NCI-H1436 (cell line): ENCODE measurements at regions not wholly inside any gene's neighbourhood (a gene's known extent, or its start where the extent isn't known, plus 50 kb on each side); places are given as distances from the start of the nearest gene placed in this dataset.

Source experiments
- DNase-seq: peaks from one replicate; lab custom pipeline; 2025; lab: John Stamatoyannopoulos, UW

DNA sequence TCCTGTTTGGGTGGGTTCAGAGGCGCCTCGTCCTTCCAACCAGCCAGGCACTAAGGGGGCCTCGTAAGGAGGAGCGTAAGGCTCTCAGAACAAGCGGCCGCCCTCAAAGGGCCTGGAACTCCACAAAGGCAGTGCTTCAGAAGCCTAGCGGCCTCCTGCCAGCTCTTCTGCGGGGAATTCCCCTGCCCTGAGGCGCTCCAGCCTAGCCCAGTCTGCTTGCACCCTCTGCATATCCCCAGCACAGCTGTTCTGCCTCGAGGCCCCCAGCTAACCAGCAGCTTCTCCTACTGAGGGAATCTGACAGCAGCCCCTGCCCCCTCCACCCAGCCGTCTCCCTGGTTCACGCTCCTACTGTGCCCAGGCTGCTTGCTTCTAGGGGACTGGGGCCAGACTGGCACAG is 265.9 kb downstream of the TFCP2L1 start:
- DNase-seq, result no peak

DNA sequence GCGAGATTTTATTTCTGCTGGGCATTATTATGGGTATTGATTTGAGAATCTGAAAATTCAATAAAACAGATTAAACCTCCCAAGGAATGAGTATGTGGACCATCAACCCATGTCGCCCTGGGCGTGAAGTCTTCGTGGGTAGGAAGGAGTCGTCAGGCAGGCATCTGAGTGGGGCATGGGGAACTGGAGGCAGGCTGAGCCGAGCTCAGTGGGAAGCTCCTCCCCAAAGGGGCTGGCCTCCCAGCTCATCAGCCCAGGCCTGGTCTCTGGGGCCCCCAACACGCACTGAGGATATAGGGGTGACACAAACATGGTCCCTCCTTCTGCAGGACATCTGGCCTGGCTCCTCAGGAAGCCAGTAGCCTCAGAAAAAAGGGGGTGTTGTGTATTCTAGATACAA is 265.2 kb downstream of the TFCP2L1 start:
- no peak for DNase-seq

DNA sequence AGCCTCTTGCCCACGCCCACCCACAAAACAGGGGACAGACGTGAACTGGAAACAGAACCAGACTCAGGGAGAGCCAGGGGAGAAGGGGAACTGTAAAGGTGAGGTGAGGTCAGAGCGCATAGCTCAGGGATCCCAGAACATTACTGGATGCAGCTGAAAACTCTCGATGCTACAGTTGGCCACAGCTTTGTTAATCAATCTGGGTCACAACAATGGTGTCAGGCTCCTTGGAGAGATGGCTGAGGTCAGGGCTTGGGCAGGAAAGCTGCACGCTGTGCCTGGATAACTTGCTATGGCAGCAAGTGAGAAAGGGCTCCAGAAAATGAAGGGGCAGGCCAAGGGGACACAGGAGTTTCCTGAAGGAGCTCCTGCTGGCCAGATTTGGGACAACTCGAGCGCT is 263.3 kb downstream of the TFCP2L1 start:
- DNase-seq, result no peak

DNA sequence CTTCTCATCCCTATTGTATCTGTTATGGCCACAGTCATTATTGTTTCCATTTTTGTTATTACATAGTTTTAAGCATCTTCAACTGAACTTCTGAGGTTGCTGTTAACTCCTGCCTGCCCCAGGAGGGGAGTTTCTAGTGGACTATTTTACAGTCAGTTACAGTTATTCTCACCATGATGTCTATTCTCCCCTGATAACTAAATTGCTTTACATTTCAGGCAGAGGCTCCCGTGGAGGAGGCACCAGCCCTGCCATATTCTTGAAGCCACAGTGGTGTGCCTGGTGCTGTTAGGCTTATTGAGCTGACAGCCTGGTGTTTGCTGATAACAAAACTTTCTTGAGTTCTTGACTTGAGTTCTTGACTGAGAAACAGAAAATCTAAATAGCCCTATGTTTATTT is 256.4 kb downstream of the TFCP2L1 start:
- no peak for DNase-seq

DNA sequence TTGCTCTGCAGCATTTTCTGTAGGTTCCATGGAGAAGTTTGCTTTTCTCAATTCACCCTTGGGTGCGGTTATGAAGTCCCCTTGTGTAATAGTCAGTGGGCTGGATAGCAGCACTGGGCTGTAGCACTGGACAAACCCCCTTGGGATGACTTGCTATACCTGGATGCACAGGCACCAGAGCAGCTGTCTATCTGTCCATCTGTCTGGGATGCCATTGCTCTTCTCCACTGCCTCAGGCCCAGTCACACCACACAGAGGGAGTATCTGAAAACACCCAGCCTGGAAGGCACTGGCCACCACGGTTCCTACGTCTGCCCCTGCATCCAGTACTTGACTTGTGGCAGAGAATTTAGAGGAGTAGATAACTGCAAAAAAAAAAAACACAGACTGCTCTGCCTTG is 254.5 kb downstream of the TFCP2L1 start:
- no peak for DNase-seq

DNA sequence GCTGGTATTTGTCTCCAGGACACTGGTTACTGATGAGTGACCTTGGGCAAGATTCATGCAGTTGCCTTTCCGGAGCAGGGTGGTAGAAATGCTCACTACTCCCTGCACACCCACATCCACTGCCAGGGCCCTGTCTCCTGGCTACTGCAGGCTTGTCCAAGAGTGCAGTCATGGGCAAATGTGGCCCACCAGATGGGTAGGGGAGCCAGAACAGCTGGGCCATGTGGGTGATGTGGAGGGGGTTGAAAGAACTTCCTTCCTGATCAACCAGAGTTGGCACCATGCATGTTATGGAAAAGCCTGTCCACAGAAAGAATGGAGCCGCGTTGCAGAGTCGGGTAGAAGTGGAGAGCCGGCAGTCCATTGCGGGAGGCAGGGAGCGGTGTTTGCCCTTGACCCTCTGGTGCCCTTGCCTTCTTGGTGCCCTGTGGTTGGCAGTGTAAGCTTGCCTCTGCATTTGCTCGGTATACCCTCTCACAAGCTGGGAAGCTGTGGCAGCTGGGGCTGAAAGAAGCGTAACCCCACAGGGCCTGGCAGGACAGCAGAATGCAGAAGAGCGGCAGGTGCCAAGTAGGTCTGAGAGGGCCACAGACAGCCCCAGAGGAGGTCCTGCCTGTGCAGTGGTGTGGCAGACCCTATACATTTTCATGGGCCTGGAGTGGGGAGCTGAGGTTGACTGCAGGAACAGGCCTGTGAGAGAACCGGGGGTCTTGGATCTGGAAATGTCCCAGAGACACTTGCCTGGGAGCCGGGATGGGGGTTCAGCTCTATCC is 253.2 kb downstream of the TFCP2L1 start:
- DNase-seq, result no peak

DNA sequence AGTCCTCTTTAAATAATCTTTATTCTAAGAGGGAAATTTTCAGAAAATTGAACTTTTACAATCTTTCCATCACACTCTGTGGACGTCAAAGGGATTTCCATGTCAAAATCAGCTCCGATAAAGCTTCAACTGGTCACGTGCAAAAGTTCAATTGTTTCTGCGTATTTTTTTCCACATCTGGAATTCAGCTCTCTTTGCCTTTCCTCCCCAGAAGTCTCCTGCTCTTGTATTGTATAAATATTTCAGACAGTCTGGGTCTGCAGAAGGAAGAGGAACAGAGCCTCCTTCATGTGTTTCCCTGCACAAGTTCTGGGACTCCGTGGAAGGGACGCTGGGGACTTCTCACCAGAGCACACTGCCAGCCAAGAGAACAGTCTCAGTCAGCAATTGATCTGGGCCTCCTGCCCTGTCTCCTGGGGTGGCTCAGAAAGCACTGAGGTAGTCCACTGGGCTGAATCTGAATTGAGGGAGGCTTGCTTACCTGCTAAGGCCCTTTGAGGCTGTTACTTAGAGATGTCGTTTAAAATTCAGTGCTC is 251.5 kb downstream of the TFCP2L1 start:
- DNase-seq, result no peak

DNA sequence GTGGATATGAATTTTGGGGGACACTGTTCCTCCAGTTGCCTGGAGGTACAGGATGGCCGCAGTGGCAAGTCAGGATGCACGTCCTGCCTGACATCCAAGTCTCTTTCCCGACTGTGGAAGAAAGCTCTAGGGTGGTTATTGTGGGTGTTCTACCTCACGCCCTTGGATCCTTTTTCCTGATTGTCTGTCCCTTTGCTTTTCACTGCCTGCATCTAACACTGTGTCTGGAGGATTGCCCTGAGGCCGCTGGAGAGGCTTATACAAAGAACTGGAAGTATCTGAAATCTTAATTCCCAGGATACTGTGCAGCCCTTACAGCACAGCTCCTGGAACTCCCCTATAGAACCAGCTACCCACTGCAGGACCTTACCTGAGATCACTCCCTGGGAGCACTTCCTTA is 250.5 kb downstream of the TFCP2L1 start:
- DNase-seq, result no peak

DNA sequence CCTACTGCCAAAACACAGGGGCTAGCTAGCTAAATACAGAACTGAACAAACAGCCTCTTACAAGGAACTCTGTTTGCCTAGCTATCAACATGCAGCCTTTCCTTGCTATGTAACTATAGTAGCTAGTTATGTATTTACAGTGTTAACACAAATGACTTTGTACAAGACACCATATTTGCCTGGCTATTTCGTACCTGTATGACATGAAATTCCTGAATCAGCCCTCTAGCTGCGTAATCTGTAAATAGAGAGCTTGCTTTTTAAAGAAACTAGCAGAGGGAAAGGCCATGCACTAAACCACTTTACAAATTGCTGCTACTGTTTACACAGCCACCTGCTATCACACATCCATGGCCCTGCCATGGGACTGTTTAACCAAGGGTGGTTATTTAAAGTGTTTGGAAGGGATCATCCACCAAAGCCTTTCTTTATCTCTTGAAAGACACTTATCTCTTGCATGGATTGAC is 248.7 kb downstream of the TFCP2L1 start:
- peak; percentile 69 for DNase-seq

DNA sequence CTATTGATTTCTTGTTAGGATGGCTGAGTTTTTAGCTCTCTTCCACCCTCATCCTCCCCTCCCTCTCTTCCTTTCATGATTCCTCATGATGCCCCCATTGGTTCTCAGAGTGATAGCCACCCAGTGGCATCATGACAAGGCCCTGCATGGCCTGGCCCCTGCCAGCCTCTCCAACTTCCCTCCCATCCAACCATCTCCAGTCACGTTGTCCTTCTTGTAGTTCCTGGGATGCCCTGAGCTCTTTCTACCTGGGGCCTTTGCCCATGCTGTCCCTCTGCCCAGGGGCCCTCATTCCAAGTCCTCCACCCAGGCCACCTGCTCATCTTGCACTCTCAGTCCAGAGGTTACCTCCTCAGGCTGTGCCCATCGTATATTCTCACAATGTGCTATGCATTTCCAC is 247.5 kb downstream of the TFCP2L1 start:
- no peak for DNase-seq

DNA sequence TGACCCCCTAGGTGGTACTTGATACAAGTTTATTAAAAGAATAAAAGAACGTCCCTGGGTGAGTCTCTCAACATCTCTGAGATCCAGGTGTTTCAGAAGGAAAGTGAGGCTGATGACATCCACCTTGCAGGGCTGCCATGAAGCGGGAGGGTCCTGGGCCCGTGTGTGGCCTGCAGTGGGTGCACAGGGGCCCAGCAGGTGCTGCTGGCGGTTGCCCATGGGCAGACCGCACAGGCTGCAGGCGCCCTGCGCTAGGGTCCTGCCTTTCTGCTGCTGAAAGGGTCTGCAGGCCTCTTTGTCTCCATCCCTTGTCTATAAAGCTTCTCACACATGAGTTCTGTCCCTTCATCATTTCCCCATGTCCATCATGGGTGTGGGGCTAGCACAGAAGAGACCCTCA is 247.0 kb downstream of the TFCP2L1 start:
- no peak for DNase-seq

DNA sequence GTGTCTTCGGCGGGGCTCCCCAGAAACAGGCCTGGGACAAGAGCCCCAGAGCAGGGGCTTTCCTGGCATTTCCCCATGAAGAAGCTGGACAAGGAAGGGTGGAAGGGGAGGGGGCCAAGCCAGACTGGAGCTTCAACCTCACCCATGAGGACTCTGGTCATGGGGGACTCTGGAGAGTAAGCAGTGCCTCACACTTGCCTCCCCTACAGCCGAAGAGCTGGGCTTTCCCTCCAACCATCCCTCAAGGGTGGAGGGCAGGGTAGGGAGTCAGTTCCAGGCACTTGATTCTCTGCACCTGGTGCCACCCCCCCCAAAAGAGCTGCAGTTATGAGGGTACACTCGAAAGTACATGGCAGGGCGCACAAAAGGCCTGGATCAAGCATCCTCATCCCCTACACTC is 246.6 kb downstream of the TFCP2L1 start:
- no peak for DNase-seq

DNA sequence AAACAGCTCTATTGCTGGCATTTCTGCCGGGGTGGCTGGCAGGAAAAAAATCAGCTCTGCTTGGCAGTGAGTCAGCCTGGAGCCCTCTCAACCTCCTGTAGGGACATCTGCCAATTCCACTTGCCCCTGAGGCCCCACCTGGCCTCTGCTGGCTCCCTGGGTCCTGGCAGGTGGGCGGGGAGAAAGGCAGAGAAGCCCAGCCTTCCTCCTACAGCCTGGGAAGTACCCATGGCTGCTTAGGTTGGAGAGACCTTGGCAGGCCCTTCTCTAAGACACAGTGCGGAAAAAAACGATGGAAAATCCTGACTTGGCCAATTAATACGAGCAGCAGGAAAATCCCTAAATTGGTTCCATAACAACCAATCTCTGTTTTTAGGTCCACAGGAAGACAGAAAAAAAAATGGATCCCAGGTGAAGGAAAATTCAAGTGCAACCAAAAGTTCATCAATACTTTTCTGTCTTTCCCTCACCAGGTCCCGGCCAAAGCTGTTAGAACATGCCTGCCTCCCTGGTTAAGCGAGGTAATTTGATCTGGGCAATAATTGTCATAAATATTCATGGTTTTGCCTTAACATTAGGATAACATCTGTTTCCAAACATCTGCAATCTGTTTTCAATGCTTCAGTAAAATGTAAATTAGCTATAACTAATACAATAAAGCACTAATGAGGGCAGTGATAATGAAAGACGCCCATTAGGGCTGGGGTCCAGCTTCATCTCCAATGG is 245.9 kb downstream of the TFCP2L1 start:
- DNase-seq, result no peak

DNA sequence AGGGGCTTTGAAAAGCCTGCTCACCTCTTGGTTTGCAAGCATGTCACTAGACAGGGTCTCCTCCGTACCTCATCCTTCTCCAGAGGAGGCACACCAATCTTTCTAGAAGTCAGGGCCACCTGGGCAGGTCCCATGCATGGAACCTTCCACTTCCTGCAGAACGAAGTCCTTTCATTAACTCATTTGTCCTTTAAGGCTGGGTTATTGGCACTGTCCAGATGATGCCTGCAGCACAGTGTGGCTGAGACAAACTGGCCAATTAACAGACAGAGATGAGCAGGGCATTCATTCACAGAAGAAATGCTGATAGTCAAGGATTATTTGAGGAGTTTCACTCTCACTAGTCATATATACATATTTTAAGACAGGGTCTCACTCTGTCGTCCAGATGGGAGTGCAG is 245.3 kb downstream of the TFCP2L1 start:
- DNase-seq, result no peak

DNA sequence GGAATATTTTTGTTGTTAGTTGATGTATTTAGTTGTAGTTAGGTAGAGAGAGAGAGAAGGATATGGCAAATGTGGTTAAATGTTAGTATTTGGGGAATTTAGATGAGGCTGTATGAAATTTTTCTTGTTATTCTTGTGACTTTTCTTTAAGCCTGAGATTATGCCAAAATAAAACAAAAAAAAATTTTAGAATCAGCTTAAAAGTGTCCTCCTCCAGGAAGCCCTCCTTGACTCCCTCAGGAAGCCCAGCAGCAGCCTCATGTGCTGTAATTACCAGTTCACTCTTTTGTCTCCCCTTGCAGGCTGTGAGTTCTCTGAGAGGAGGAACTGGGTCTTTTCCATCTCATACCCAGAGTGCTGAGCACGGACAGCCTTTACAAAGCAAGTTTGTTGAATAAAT is 243.5 kb downstream of the TFCP2L1 start:
- DNase-seq, result no peak

DNA sequence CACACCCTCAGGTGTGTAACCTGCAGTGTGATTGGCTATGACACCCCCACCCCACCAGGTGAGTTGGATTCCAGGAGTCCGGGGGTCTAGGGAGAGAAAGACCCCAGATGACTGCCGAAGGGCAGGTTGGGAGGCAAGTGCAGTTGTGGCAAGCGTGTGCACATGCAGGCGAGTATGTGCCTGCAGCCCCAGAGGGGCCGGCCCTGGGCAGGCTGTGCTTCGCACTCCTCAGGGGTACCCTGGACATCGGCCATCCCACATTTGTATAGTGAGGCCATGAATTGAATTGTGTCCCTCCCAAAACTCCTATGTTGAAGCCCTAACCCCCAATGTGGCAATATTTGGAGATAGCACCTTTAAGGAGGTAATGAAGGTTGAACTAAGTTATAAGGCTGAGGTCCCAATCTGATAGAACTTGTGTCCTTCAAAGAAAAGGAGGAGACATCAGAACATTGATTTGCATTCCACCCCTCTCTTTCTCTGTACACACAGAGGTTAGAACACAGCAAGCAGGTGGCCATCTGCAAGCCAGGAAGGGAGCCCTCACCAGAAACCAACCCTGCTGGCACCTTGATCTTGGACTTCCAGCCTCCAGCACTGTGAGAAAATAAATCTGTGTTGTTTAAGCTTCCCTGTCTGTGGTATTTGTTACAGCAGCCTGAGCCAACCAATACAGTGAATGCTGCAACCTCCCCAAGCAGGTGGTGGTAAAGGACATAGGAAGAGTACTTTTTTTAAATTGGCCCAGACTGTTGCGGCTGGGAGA is 241.8 kb downstream of the TFCP2L1 start:
- DNase-seq, result no peak

DNA sequence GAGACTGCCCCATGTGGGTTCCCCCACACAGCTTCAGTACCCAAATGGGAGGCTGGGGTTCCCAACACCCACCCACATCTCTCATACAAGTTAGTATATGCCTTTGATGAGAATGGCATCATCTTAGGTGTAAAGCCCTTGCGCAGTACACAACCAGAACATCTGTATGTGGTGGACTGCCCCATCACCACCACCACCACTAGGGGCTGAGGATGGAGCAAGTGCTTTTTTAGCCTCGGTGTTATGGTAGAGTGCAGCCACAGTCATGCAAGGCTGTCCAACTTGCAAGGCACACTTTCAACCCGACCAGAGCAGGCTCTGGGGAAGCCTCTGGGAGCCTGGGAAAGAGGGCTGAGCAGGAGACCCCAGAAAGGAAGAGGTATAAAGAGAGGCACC is 241.2 kb downstream of the TFCP2L1 start:
- no peak for DNase-seq

DNA sequence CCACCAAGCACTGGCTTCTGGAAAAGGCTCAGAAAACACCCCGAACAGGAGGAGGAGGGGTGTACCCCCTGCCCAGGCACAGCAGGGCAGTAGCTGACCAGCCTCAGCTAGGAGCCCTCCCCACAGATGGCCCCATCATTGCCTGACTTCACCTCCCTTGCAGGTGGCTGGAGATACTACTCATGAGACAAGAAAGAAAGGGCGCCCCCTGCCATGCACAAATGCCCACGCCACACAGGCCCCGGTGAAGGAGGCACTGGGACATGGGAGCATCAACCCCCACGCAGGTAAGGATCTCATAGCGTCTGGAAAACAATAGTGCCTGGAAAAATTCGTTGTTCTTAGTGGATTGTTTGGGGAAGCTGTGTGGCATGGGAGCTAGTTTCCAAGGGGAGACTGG is 240.6 kb downstream of the TFCP2L1 start:
- no peak for DNase-seq

DNA sequence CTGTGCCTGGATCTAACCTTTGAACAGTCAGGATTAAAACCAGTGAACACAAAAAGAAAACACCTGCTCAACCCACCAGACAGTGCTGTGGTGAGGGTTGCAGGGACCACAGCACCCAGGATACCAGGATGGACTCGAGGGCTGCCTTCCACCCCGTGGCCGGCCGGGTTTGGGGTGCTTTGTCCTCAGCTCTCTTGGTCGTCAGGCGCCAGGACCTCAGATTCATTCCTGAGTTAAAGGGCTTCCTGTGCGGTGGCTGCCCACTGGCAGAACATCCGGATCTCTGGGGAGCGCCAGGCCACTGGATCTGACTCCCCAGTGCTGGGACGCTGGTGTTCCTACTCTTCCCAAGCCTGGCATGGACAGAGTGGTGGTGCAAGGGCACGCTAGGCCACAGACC is 239.8 kb downstream of the TFCP2L1 start:
- DNase-seq, result no peak

DNA sequence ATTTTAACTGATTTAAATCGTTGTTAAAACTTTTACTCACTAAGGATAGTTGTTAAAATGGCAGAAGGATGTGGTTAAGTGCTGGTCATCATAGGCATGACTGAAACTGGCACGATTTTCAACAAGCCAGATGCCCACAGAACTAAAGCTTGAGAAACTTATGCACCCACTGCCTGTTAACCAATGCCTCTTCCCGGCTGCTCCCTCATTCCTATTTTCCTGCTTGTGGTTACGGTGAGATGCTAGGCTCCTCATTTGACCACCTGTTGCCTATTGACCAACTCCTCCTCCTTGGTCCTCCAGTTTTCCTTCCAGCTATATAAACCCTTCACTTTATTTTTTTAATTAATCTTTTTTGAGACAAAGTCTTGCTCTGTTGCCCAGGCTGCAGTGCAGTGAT is 238.7 kb downstream of the TFCP2L1 start:
- no peak for DNase-seq

DNA sequence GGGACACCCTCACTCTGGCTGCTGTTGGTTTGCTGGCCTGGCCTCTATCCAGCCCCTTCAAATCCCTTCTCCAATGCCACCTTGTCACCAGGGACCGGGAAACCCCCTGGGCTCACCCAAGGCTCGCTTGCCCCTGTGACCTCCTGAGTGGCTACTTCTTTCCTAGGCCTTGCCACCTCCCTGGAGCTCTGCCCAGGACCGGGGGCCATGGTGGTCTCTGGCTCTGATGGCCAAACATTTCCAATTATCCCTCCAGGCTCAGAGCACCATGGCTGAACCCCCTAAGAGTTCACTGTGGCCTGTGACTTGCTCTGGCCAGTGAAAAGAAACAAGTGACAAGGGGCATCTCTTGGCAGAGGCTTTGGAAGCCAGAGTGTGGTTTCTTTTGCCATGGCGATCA is 237.6 kb downstream of the TFCP2L1 start:
- DNase-seq, result no peak

DNA sequence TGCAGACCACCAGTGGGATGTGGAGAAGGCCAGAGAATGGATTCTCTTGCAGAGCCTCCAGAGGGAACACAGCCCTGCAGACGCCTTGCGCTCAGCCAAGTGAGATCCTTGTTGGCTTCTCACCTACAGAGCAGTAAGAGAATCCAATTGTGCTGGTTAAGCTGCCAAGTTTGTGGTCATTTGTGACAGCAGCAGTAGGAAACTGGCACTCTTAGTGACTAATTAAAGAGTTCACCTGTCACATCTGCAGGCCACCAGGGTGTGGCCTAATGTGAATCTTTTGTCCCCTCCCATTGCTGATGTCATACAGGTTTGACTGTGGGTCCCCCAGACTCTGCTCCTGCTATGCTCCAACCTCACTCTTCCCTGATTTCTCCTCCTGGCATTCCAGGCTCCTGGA is 235.9 kb downstream of the TFCP2L1 start:
- DNase-seq, result no peak
